Upper lobe of right lung (tissue), 1 donor: ENCODE measurements at regions not wholly inside any gene's neighbourhood (a gene's known extent, or its start where the extent isn't known, plus 50 kb on each side); places are given as distances from the start of the nearest gene placed in this dataset.

Source experiments
- ATAC-seq: fragments of 200-7000 bp; cut with Tn5 transposase; one replicate; pipeline ENCODE4 v1.9.1; 2020; ENCODE audit warnings: mild to moderate bottlenecking, moderate library complexity
- DNase-seq: peaks from one replicate; pipeline ENCODE4 v3.0.0-alpha.2; 2020
- H3K27ac ChIP-seq: fragments of 200-600 bp; one replicate; pipeline ENCODE4 v1.8.0; 2022
- H3K27me3 ChIP-seq: fragments of 200-600 bp; one replicate; pipeline ENCODE4 v1.8.0; 2022; ENCODE audit warnings: mild to moderate bottlenecking
- H3K36me3 ChIP-seq: fragments of 200-600 bp; one replicate; pipeline ENCODE4 v1.8.0; 2022
- H3K4me1 ChIP-seq: fragments of 200-600 bp; one replicate; pipeline ENCODE4 v1.8.0; 2022
- H3K4me3 ChIP-seq: fragments of 200-600 bp; one replicate; pipeline ENCODE4 v1.8.0; 2022; ENCODE audit warnings: mild to moderate bottlenecking
- H3K9me3 ChIP-seq: fragments of 200-600 bp; one replicate; pipeline ENCODE4 v1.8.0; 2022
- CTCF ChIP-seq: fragments of 200-600 bp; IDR thresholded peaks from one replicate; pipeline ENCODE4 v1.8.0; 2022; ENCODE audit warnings: antibody characterized with exemption
- intact Hi-C: fragments of 100-400 bp; cut with DNase I; formaldehyde crosslinking; loops from one replicate; pipeline ENCODE4 v1.11.0; 2022
- donor health status: DM: no; HTN: yes; CAD: no; lungs with severe emphysema.

DNA sequence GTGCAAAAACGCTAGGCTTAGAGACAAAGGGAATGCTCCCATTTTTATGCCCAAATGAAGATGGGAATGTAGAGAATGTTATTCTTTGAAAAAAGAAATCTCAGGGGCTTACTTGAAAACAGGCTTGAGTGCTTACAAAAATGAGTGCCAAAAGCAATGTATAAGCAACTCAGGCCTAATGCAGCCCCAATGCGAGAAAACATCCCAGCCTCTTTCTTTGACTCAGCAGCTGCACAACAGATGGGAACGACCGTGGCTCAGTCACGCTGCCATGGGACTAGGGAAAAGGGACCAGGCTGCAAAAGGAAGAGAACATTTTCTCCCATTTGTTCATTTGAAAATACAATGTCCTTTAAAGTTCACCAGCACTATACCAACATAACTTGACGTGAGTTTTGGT, 246.4 kb upstream of the LRIG1 start:
- no peaks in the 10 kb centered on the region for H3K4me1 ChIP-seq
- ATAC-seq = no peak
- no peak for TF ChIP-seq CTCF

DNA sequence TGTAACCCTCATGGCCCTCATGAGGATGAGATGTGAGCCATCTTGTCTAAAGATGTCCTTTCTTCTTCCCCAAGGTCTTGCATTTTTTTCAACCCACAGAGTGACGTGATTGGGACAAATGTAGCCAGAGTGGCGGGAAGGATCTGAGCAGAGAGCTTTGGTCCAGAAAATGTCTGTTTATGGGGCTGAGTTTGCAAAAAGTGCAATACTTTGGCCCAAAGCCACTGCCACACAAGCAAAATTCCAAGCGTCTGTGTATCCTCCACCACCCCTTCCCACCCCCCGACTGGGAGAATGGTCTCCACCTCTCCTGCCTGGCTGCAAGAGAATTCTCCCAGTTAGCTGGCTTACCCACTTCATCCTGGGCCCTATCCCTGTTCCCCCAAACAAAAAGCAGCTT, 246.9 kb upstream of the LRIG1 start:
- Histone ChIP-seq H3K4me1 (no peaks in the 10 kb centered on the region), H3K36me3 (no peaks in the 10 kb centered on the region), H3K4me3 (no peak overlapping the region), H3K27me3 (no peaks in the 10 kb centered on the region), H3K9me3 (no peaks in the 10 kb centered on the region), H3K27ac (no peak overlapping the region)
- DNase-seq = no peak
- ATAC-seq = no peak
- TF ChIP-seq CTCF = no peak
- intact Hi-C loops = no loop called here

More for the DNA sequence above, 246.4 kb upstream of the LRIG1 start:
- no peaks in the 10 kb centered on the region for H3K27me3 ChIP-seq
- H3K27ac ChIP-seq = no peak overlapping the region
- no peak for DNase-seq
- no peaks in the 10 kb centered on the region for H3K9me3 ChIP-seq
- H3K4me3 ChIP-seq = no peak overlapping the region
- intact Hi-C loops = no loop called here
- no peaks in the 10 kb centered on the region for H3K36me3 ChIP-seq

- no peak overlapping the region for H3K4me3 ChIP-seq
- no peak for DNase-seq
- intact Hi-C loops = no loop called here
- ATAC-seq = no peak
- no peaks in the 10 kb centered on the region for H3K9me3 ChIP-seq
- no peaks in the 10 kb centered on the region for H3K27me3 ChIP-seq
- no peak for TF ChIP-seq CTCF
- H3K27ac ChIP-seq = no peak overlapping the region
- no peaks in the 10 kb centered on the region for H3K36me3 ChIP-seq
- no peaks in the 10 kb centered on the region for H3K4me1 ChIP-seq
Observed at GRCh38 chr3:66748175-66748876, 247.5 kb upstream of the LRIG1 start.

DNA sequence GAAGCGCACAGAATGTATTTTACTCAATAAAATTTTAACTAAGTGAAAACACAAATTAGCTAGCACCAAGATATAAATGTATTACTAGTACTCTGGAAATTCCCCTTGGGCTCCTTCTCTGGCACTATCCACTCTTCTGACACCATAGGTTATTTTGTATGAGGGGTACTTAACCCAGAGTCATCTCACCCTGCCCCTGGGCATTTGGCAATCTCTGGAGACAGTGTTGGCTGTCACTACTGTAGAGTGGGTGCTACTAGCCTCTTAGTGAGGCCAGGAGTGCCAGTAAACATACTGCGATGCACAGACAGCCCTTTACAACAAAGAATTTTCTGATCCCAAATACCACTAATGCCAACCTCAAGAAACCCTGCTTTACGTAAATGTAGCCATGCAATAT, 246.3 kb upstream of the KBTBD8 start:
- intact Hi-C loops = no loop called here
- no peaks in the 10 kb centered on the region for H3K4me1 ChIP-seq
- no peak overlapping the region for H3K27ac ChIP-seq
- H3K9me3 ChIP-seq = no peaks in the 10 kb centered on the region
- no peak for TF ChIP-seq CTCF
- ATAC-seq = no peak
- no peaks in the 10 kb centered on the region for H3K36me3 ChIP-seq
- H3K4me3 ChIP-seq = no peak overlapping the region
- no peaks in the 10 kb centered on the region for H3K27me3 ChIP-seq
- DNase-seq = no peak

DNA sequence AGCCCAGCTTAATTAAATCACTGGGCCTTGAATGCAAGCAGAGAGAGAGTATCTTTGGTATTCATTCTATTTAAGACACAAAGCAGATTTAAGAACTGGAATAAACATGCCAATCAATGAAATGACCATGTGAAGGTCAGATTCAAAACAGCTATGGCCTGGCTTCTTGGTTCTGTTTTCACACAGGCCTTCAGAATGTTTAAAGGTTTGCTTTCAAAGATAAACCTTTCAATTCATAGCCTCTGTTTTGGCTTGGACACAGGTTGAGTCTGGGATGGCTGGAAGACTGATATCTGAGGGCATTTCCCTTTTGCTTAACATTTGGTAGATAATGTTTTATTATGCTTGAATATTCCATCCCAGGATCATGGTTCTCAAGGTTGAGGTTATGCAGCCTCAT, 244.4 kb upstream of the KBTBD8 start:
- ATAC-seq (no peak), DNase-seq (no peak)
- intact Hi-C loops = no loop called here
- no peaks in the 10 kb centered on the region for H3K36me3 ChIP-seq
- no peak overlapping the region for H3K4me3 ChIP-seq
- no peaks in the 10 kb centered on the region for H3K27me3 ChIP-seq
- H3K9me3 ChIP-seq = no peaks in the 10 kb centered on the region
- no peaks in the 10 kb centered on the region for H3K4me1 ChIP-seq
- H3K27ac ChIP-seq = no peak overlapping the region
- no peak for TF ChIP-seq CTCF

GRCh38 chr3:66754613-66755012, 243.5 kb upstream of the KBTBD8 start:
- Histone ChIP-seq H3K9me3 (no peaks in the 10 kb centered on the region), H3K4me1 (no peaks in the 10 kb centered on the region), H3K27me3 (no peaks in the 10 kb centered on the region), H3K27ac (no peak overlapping the region), H3K4me3 (no peak overlapping the region), H3K36me3 (no peaks in the 10 kb centered on the region)
- intact Hi-C loops = no loop called here
- ATAC-seq (no peak), DNase-seq (no peak)
- TF ChIP-seq CTCF = no peak
